Testis (tissue), 2 donors: ENCODE measurements at regions not wholly inside any gene's neighbourhood (a gene's known extent, or its start where the extent isn't known, plus 50 kb on each side); places are given as distances from the start of the nearest gene placed in this dataset.

Source experiments
- POLR2A ChIP-seq: fragments of 450-650 bp; IDR thresholded peaks from one replicate; pipeline ENCODE4 v1.6.1; 2017; ENCODE audit warnings: antibody characterized with exemption, mild to moderate bottlenecking, moderate library complexity
- TF ChIP-seq, protein P1 (sequence below), 3 experiments: fragments of 450-650 bp in 2 of 3; fragments of 200-600 bp in 1 of 3; sonication (generic) in 1 of 3; IDR thresholded peaks; one replicate each; pipeline ENCODE4 v1.5.1; 2016 to 2019; ENCODE audit warnings: antibody characterized with exemption in 3 of 3, mild to moderate bottlenecking in 2 of 3, moderate library complexity in 1 of 3

GRCh38 chr22:27431896-27432295, 369.7 kb downstream of the MN1 start:
- no peak for TF ChIP-seq POLR2A
- TF ChIP-seq, protein P1, sequence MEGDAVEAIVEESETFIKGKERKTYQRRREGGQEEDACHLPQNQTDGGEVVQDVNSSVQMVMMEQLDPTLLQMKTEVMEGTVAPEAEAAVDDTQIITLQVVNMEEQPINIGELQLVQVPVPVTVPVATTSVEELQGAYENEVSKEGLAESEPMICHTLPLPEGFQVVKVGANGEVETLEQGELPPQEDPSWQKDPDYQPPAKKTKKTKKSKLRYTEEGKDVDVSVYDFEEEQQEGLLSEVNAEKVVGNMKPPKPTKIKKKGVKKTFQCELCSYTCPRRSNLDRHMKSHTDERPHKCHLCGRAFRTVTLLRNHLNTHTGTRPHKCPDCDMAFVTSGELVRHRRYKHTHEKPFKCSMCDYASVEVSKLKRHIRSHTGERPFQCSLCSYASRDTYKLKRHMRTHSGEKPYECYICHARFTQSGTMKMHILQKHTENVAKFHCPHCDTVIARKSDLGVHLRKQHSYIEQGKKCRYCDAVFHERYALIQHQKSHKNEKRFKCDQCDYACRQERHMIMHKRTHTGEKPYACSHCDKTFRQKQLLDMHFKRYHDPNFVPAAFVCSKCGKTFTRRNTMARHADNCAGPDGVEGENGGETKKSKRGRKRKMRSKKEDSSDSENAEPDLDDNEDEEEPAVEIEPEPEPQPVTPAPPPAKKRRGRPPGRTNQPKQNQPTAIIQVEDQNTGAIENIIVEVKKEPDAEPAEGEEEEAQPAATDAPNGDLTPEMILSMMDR (IDR thresholded peaks at IDR 0.05), result no peak
